ENCODE measurements at regions not wholly inside any gene's neighbourhood (a gene's known extent, or its start where the extent isn't known, plus 50 kb on each side); places are given as distances from the start of the nearest gene placed in this dataset.

DNA sequence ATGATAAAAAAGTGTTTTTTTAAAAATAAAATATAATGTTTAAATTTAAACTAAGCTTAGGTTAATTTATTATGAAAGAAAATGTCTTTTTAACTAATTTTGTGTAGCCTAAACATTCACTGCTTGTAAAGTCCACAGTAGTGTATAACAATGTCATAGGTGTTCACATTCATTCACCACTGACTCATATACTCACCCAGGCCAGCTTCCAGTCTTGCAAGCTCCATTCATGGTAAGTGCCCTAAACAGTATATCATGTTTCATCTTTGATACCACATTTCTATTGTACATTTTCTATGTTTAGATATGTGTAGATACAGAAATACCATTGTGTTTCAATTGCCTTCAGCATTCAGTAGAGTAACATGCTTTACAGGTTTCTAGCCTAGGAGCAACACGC lies 530.3 kb downstream of the EPHA5 start:
- TF ChIP-seq, protein P1, sequence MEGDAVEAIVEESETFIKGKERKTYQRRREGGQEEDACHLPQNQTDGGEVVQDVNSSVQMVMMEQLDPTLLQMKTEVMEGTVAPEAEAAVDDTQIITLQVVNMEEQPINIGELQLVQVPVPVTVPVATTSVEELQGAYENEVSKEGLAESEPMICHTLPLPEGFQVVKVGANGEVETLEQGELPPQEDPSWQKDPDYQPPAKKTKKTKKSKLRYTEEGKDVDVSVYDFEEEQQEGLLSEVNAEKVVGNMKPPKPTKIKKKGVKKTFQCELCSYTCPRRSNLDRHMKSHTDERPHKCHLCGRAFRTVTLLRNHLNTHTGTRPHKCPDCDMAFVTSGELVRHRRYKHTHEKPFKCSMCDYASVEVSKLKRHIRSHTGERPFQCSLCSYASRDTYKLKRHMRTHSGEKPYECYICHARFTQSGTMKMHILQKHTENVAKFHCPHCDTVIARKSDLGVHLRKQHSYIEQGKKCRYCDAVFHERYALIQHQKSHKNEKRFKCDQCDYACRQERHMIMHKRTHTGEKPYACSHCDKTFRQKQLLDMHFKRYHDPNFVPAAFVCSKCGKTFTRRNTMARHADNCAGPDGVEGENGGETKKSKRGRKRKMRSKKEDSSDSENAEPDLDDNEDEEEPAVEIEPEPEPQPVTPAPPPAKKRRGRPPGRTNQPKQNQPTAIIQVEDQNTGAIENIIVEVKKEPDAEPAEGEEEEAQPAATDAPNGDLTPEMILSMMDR (IDR thresholded peaks at IDR 0.05): no peak
- Histone ChIP-seq H3K4me3 (no peak overlapping the region), H3K27ac (no peak overlapping the region)
- no peak for DNase-seq (ENCODE audit: low spot score)

DNA sequence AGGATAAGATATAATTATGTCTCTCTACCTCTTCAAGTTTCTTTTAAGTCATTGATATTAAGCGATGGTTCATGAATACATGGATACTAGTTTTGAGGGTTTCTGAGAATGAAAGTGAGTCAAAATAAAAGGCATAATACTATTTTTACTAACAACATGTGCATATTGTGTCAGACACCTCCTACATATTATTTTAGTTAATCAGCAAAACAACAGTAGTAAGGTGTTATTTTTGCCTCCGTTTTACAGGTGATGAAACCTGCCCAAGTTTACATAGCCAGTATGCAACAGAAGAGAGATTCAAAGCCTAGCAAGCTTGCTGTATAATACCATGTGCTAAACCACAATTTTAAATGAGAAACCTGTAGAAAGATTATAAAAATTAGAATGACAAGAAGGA lies 544.1 kb downstream of the EPHA5 start:
- Histone ChIP-seq H3K27ac (no peak overlapping the region), H3K4me3 (no peak overlapping the region)
- no peak for DNase-seq (ENCODE audit: low spot score)
- TF ChIP-seq, protein P1 (IDR thresholded peaks at IDR 0.05): no peak

DNA sequence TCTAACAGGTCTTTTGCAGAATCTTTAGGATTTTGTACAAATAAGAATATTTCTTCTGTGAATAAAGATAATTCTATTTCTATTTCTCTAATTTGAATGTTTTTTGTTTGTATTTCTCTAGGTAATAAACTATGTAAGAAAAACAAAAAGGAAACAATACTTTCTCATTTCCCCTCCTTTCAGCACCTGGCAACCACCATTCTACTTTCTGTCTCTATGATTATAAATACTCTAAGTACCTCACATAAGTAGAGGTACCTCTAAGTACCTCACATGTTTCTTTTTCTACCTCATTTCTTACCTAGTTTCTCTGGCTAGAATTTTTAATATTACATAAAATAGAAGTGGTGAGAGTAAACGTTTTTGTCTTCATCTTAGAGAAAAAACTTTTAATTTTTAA lies 550.0 kb downstream of the EPHA5 start:
- TF ChIP-seq, protein P1 (IDR thresholded peaks at IDR 0.05): no peak
- H3K27ac ChIP-seq: no peak overlapping the region
- H3K4me3 ChIP-seq: no peak overlapping the region
- no peak for DNase-seq (ENCODE audit: low spot score)

DNA sequence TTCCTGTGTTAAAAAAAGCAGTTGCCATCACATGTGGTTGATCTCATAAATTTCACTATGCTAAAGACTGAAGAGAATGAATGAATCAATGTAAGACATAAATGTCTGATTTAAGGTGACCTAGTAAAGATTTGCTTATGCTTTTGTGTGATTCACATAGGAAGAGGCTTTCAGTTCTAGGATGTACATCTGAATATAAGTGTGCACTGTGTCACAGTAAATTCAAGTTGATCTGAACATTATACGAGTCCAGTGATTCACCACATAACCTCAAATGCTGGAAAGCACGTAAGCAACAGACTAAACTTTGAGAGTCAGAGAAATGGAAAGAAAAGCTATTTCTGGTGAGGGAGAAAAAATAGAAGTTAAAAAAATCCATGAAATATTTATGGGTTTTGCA lies 567.9 kb downstream of the EPHA5 start:
- no peak overlapping the region for H3K4me3 ChIP-seq
- no peak overlapping the region for H3K27ac ChIP-seq
- no peak for DNase-seq (ENCODE audit: low spot score)
- TF ChIP-seq, protein P1 (IDR thresholded peaks at IDR 0.05): no peak

DNA sequence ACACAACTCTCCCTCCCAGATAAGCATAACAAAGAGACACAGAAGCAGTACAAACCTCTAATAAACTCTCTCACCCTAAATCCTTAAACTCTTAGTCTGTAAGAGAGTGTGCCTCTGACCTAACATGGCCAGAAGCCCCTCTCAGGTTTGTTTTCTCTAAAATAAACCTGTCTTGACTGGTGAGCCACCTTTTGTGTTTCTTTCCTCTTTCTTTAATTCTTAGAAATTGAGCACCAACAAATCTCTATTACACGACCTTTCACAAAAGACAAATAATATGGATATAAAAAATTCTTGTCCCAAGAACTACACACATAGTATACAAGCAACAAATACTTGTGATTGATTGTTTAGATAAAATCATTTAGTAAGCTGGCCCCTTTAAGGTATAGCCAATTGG lies 573.7 kb downstream of the EPHA5 start:
- Histone ChIP-seq H3K27ac (no peak overlapping the region), H3K4me3 (no peak overlapping the region)
- no peak for DNase-seq (ENCODE audit: low spot score)
- TF ChIP-seq, protein P1 (IDR thresholded peaks at IDR 0.05): no peak

DNA sequence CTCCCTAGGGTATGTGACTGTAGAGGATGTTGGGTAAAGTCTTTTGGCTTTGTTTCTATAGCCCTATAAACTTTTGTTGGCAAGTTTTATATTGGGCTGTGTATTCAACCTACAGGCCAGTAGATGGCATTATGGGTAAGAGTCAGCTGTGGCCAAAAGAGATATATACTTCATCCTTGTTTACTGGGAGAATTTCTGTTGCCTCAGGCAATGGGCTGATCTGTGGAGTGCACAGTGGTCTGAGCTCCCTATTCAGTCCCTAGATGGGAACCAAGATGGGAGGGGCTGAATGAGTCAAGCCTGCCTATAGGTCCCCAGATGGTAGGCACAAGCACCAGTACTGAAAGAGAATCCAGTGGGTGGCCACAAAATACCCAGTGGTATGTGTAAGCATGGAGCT lies 580.6 kb downstream of the EPHA5 start:
- Histone ChIP-seq H3K27ac (no peak overlapping the region), H3K4me3 (no peak overlapping the region)
- DNase-seq (ENCODE audit: low spot score): no peak
- TF ChIP-seq, protein P1 (IDR thresholded peaks at IDR 0.05): no peak

DNA sequence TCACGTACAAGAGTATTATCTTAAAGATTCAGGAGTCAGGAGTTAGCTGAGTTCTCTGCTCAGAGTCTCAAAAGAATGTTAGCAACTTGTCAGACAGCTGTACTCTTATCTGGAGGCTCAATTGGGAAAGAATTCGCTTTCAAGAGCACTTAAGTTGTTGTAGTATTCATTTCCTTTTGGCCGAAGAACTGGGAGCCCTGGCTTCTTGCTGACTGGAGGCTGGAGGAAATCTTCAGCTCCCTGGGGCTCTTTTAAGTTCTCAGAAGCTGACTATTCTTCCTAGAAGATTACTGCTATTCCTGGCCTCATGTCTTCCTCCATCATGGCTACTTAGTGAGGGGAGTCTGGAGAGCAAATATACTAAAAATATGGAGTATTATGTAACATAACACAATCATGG lies 587.2 kb downstream of the EPHA5 start:
- Histone ChIP-seq H3K4me3 (no peak overlapping the region), H3K27ac (no peak overlapping the region)
- TF ChIP-seq, protein P1 (IDR thresholded peaks at IDR 0.05): no peak
- no peak for DNase-seq (ENCODE audit: low spot score)

Data from coronary artery (tissue), 2 donors.